ENCODE measurements at regions not wholly inside any gene's neighbourhood (a gene's known extent, or its start where the extent isn't known, plus 50 kb on each side); places are given as distances from the start of the nearest gene placed in this dataset.

GRCh38 chr17:45679426-45679825 lies 104.7 kb upstream of the CRHR1 start:
- Mint-ChIP-seq H3K27me3 (peaks cover 12% of the 10 kb centered on the region), H3K36me3 (no peaks in the 10 kb centered on the region), H3K9me3 (no peaks in the 10 kb centered on the region), H3K4me3 (no peak overlapping the region), H3K4me1 (no peaks in the 10 kb centered on the region), H3K27ac (no peak overlapping the region)
- no peak for DNase-seq

DNA sequence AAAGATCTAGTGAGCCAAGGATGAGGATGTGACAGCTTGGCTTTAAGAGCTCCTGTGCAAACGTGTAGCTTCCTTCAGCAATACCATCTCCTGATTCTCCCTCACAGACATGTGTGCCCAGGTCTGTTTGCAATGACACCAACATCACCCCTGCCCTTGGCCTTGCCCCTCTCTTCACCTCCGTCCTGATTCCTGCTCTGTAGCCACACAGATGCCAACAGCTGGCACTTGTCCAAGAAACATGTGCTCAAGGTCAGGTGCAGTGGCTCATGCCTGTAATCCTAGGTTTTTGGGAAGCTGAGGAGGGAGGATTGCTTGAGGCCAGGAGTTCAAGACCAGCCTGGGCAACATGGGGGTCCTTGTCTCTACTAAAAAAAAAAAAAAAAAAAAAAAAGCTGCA lies 103.8 kb upstream of the CRHR1 start:
- H3K9me3 Mint-ChIP-seq: no peaks in the 10 kb centered on the region
- no peak for DNase-seq
- H3K27me3 Mint-ChIP-seq: peaks cover 12% of the 10 kb centered on the region
- H3K36me3 Mint-ChIP-seq: no peaks in the 10 kb centered on the region
- H3K4me3 Mint-ChIP-seq: no peak overlapping the region
- H3K27ac Mint-ChIP-seq: no peak overlapping the region
- H3K4me1 Mint-ChIP-seq: no peaks in the 10 kb centered on the region

DNA sequence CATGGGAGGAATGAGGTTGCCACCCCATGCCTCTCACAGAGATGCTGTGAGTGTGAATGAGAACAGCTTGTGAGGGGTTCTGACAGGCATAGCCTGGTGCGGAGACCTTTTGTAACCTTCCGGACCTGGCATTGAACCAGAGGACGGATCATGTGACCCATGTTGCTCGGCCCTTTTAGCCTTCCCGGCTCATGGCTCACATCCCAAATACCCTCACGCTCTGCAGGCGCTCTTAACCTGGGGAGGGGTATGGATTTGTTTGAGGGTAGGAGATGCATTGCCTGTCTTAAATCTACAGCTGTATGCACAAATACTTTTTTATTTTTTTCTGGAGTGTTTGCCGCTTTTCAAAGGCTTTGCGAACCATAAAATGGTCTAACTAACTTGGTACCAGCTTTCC lies 102.4 kb upstream of the CRHR1 start:
- no peak overlapping the region for H3K4me3 Mint-ChIP-seq
- H3K27me3 Mint-ChIP-seq: peaks cover 12% of the 10 kb centered on the region
- DNase-seq: no peak
- no peaks in the 10 kb centered on the region for H3K4me1 Mint-ChIP-seq
- H3K9me3 Mint-ChIP-seq: no peaks in the 10 kb centered on the region
- no peaks in the 10 kb centered on the region for H3K36me3 Mint-ChIP-seq
- no peak overlapping the region for H3K27ac Mint-ChIP-seq

GRCh38 chr17:45686250-45686649 lies 97.9 kb upstream of the CRHR1 start:
- Mint-ChIP-seq H3K4me3 (no peak overlapping the region), H3K36me3 (no peaks in the 10 kb centered on the region), H3K9me3 (no peaks in the 10 kb centered on the region), H3K27ac (no peak overlapping the region), H3K27me3 (peaks cover 24% of the 10 kb centered on the region), H3K4me1 (no peaks in the 10 kb centered on the region)
- no peak for DNase-seq

DNA sequence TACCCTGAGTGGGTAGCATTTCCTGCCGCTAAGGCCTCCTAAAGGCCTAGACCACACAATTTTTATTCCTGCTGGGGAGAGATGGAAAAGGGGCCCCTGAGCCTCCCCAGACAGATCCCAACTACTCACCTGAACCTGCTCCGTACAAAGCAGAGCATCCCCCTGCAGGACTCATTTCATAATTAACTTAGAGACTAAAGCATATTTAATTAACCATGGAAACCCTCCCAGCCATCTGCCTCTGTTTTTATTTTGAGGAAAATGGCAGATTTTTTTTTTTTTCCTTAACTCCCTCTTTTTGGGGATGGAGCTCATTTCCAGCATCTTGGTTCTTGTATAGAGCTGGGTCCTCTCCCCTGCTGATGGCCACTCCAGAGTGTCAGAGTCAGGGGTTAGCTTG lies 96.5 kb upstream of the CRHR1 start:
- no peak for DNase-seq
- no peak overlapping the region for H3K4me3 Mint-ChIP-seq

DNA sequence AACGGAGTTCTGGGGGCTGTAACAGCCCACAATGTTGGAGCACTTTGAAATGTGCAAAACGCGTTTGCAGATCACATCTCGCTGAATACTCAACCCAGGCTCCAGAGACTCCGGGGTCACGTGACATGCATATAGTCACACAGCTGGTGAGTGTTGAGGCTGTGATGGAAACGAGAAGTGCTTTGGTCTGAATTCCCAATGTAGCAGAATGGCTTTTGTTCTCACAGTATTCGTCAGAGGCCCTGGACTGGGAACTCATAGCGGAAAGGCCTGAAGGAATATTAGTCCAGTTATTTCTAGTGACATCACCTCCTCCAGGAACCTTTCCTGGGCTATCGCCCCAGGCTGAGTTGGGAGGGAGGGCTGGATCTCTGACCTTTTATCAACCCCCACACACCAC lies 95.8 kb upstream of the CRHR1 start:
- Mint-ChIP-seq H3K27me3 (peaks cover 31% of the 10 kb centered on the region), H3K4me3 (no peak overlapping the region), H3K36me3 (no peaks in the 10 kb centered on the region), H3K27ac (no peak overlapping the region), H3K9me3 (no peaks in the 10 kb centered on the region), H3K4me1 (no peaks in the 10 kb centered on the region)
- DNase-seq: no peak

More for the DNA sequence above, 96.5 kb upstream of the CRHR1 start:
- Mint-ChIP-seq H3K4me1 (no peaks in the 10 kb centered on the region), H3K36me3 (no peaks in the 10 kb centered on the region), H3K9me3 (no peaks in the 10 kb centered on the region), H3K27me3 (peaks cover 31% of the 10 kb centered on the region), H3K27ac (no peak overlapping the region)

- Mint-ChIP-seq H3K36me3 (no peaks in the 10 kb centered on the region), H3K27me3 (peaks cover 31% of the 10 kb centered on the region), H3K4me1 (no peaks in the 10 kb centered on the region), H3K9me3 (no peaks in the 10 kb centered on the region), H3K4me3 (no peak overlapping the region), H3K27ac (no peak overlapping the region)
- no peak for DNase-seq
Observed at GRCh38 chr17:45688820-45689219, 95.3 kb upstream of the CRHR1 start.

DNA sequence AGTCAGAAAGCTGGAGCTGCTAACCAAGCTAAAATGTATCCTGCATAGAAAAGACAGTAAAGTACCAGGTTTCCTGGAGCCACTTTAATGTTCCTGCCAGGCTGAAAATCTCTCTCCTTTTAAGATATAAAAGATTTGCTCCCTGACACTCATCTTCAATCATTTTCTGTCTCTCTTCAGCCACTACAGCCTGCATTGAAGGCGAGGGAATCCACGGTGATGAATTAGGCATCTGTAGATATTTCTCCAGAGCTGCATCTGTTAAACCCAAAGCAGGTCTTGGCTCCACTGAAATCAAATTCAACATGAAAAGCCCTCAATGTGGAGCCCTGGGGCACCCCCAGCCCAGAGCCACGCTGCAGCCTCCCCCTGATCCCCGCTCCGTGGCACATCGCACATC lies 94.7 kb upstream of the CRHR1 start:
- no peaks in the 10 kb centered on the region for H3K4me1 Mint-ChIP-seq
- no peak overlapping the region for H3K27ac Mint-ChIP-seq
- no peaks in the 10 kb centered on the region for H3K36me3 Mint-ChIP-seq
- H3K4me3 Mint-ChIP-seq: no peak overlapping the region
- DNase-seq: no peak
- H3K27me3 Mint-ChIP-seq: peaks cover 32% of the 10 kb centered on the region
- no peaks in the 10 kb centered on the region for H3K9me3 Mint-ChIP-seq

GRCh38 chr17:45690625-45691275 lies 93.4 kb upstream of the CRHR1 start:
- DNase-seq: no peak
- no peaks in the 10 kb centered on the region for H3K9me3 Mint-ChIP-seq
- H3K27me3 Mint-ChIP-seq: peaks cover 40% of the 10 kb centered on the region
- no peaks in the 10 kb centered on the region for H3K4me1 Mint-ChIP-seq
- H3K36me3 Mint-ChIP-seq: no peaks in the 10 kb centered on the region
- H3K27ac Mint-ChIP-seq: no peak overlapping the region
- H3K4me3 Mint-ChIP-seq: no peak overlapping the region

DNA sequence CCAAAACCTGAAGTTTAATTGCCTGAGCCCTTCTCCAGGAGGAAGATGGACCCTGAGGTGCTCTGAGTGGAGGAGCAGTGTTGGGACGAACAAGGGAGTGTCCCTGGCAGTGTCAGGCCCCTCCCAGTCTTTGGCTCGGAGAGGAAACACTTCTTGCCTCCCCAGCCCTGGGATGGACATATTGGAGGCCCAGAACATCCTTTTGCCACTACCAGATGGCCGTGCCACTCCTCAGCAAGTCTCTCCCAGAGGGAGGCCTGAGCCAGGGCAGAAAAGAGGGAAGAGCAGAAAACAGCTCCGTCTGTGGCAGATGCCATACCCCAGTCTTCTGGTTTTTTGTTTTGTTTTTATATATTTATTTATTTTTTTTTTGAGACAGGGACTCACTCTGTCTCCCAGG lies 91.5 kb upstream of the CRHR1 start:
- no peak overlapping the region for H3K27ac Mint-ChIP-seq
- no peak overlapping the region for H3K4me3 Mint-ChIP-seq
- peaks cover 46% of the 10 kb centered on the region for H3K27me3 Mint-ChIP-seq
- no peaks in the 10 kb centered on the region for H3K36me3 Mint-ChIP-seq
- no peaks in the 10 kb centered on the region for H3K9me3 Mint-ChIP-seq
- no peaks in the 10 kb centered on the region for H3K4me1 Mint-ChIP-seq
- no peak for DNase-seq

- Mint-ChIP-seq H3K27me3 (peaks cover 46% of the 10 kb centered on the region), H3K4me1 (no peaks in the 10 kb centered on the region), H3K36me3 (no peaks in the 10 kb centered on the region), H3K27ac (no peak overlapping the region), H3K9me3 (no peaks in the 10 kb centered on the region), H3K4me3 (no peak overlapping the region)
- DNase-seq: no peak
Observed at GRCh38 chr17:45693792-45694191, 90.3 kb upstream of the CRHR1 start.

DNA sequence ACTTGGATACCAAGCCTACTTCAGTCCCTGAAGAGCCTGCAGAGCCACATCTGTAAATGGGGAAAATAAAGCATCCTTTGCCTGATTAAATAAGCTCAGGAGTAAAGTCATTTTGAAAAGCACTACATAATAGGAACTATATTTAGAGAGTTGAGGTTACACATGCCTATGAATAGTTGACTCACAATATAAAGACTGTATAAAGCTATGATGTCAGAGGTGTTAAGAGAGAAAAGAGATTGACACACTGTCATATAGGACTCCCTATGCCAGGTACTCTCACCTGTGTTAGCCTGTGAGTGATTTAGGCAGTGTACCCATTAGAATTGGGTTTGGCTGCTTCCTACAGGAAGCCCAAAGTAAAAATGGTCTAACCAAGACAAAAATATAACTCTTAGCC lies 87.7 kb upstream of the CRHR1 start:
- H3K36me3 Mint-ChIP-seq: no peaks in the 10 kb centered on the region
- H3K27me3 Mint-ChIP-seq: peaks cover 39% of the 10 kb centered on the region

DNA sequence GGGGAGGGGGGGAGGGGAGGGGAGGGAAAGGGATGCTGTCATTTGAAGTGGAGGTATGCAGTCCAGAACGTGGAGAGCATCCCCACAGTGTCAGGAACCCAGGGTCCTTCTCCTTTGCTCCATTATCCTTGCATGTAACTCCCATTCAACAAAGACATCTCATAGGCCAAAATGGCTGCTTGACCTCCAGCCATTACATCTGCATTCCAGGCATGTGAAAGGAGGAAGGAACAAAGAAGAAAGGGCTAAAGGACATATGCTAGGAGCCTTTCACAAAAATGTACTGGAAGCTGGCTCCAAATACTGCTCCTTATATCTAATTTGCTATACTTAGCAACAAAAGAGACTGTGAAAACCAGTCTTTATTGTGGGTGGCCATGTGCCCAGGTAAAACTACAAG lies 87.0 kb upstream of the CRHR1 start:
- H3K27ac Mint-ChIP-seq: no peak overlapping the region
- no peaks in the 10 kb centered on the region for H3K4me1 Mint-ChIP-seq
- no peak overlapping the region for H3K4me3 Mint-ChIP-seq
- no peaks in the 10 kb centered on the region for H3K9me3 Mint-ChIP-seq
- H3K36me3 Mint-ChIP-seq: no peaks in the 10 kb centered on the region
- no peak for DNase-seq
- H3K27me3 Mint-ChIP-seq: peaks cover 40% of the 10 kb centered on the region

More for the DNA sequence above, 87.7 kb upstream of the CRHR1 start:
- H3K4me3 Mint-ChIP-seq: no peak overlapping the region
- DNase-seq: no peak
- H3K9me3 Mint-ChIP-seq: no peaks in the 10 kb centered on the region
- no peaks in the 10 kb centered on the region for H3K4me1 Mint-ChIP-seq
- no peak overlapping the region for H3K27ac Mint-ChIP-seq

- no peak overlapping the region for H3K27ac Mint-ChIP-seq
- no peak for DNase-seq
- H3K4me3 Mint-ChIP-seq: no peak overlapping the region
- H3K9me3 Mint-ChIP-seq: no peaks in the 10 kb centered on the region
- no peaks in the 10 kb centered on the region for H3K36me3 Mint-ChIP-seq
- peaks cover 42% of the 10 kb centered on the region for H3K27me3 Mint-ChIP-seq
- H3K4me1 Mint-ChIP-seq: peaks cover 2% of the 10 kb centered on the region
Observed at GRCh38 chr17:45700171-45701090, 83.7 kb upstream of the CRHR1 start.

GRCh38 chr17:45702666-45703266 lies 81.4 kb upstream of the CRHR1 start:
- H3K9me3 Mint-ChIP-seq: no peaks in the 10 kb centered on the region
- DNase-seq: no peak
- H3K36me3 Mint-ChIP-seq: no peaks in the 10 kb centered on the region
- H3K27ac Mint-ChIP-seq: no peak overlapping the region
- no peak overlapping the region for H3K4me3 Mint-ChIP-seq
- peaks cover 34% of the 10 kb centered on the region for H3K27me3 Mint-ChIP-seq
- H3K4me1 Mint-ChIP-seq: peaks cover 6% of the 10 kb centered on the region
